OCI-LY3 (cell line): ENCODE measurements at regions not wholly inside any gene's neighbourhood (a gene's known extent, or its start where the extent isn't known, plus 50 kb on each side); places are given as distances from the start of the nearest gene placed in this dataset.

ENCODE experiments used
- H2AFZ ChIP-seq: fragments of 200-600, 300-600 bp; shearing (Covaris generic); 2 replicates; pipeline ENCODE4 v1.6.0; 2014; ENCODE audit warnings: antibody characterized with exemption, low read depth, low read length
- H3K27ac ChIP-seq: fragments of 200-600, 300-600 bp; sonication (generic); 2 replicates; pipeline ENCODE4 v1.5.1; 2014; ENCODE audit warnings: mild to moderate bottlenecking, low read length, moderate library complexity, mixed read lengths
- H3K27me3 ChIP-seq: fragments of 200-600, 300-600 bp; sonication (generic); 2 replicates; pipeline ENCODE4 v1.6.1; 2014; ENCODE audit warnings: low read depth, low read length, mixed read lengths
- H3K36me3 ChIP-seq: fragments of 200-600, 300-600 bp; sonication (generic); replicated peaks from 2 replicates; pipeline ENCODE3; 2014; ENCODE audit warnings: low read depth, low read length, mixed read lengths
- H3K4me1 ChIP-seq: fragments of 300-600, 200-600 bp; sonication (generic); 2 replicates; pipeline ENCODE4 v1.6.1; 2014; ENCODE audit warnings: low read length, mixed read lengths
- H3K4me2 ChIP-seq: fragments of 200-600, 300-600 bp; sonication (generic); 2 replicates; pipeline ENCODE4 v1.6.1; 2014; ENCODE audit warnings: low read length, mixed read lengths
- H3K4me3 ChIP-seq: fragments of 300-600, 200-600 bp; sonication (generic); 2 replicates; pipeline ENCODE4 v1.5.1; 2014; ENCODE audit warnings: antibody characterized with exemption, mild to moderate bottlenecking, low read length, moderate library complexity
- H3K79me2 ChIP-seq: fragments of 300-600, 200-600 bp; shearing (Covaris generic); 2 replicates; pipeline ENCODE4 v1.6.1; 2014; ENCODE audit warnings: mild to moderate bottlenecking, low read length, mixed read lengths
- H3K9ac ChIP-seq: fragments of 300-600, 200-600 bp; shearing (Covaris generic); 2 replicates; pipeline ENCODE4 v1.6.0; 2014; ENCODE audit warnings: mild to moderate bottlenecking, low read length, moderate library complexity
- H3K9me3 ChIP-seq: fragments of 200-600, 300-600 bp; shearing (Covaris generic); 2 replicates; pipeline ENCODE4 v1.6.1; 2014; ENCODE audit warnings: low read length, mixed read lengths; ENCODE audit not compliant: insufficient read depth
- H4K20me1 ChIP-seq: fragments of 200-600, 300-600 bp; sonication (generic); 2 replicates; pipeline ENCODE4 v1.6.1; 2016; ENCODE audit warnings: low read length, mixed read lengths; ENCODE audit not compliant: insufficient read depth
- CTCF ChIP-seq: fragments of 200-600, 300-600 bp; sonication (generic); IDR thresholded peaks from 2 replicates; pipeline ENCODE4 v1.5.1; 2014; ENCODE audit warnings: antibody characterized with exemption, low read length, low read depth
- EZH2phosphoT487 ChIP-seq: fragments of 200-600 bp; shearing (Covaris generic); IDR thresholded peaks from 2 replicates; pipeline ENCODE4 v1.6.1; 2018; ENCODE audit warnings: antibody characterized with exemption, mixed run types, low read depth

DNA sequence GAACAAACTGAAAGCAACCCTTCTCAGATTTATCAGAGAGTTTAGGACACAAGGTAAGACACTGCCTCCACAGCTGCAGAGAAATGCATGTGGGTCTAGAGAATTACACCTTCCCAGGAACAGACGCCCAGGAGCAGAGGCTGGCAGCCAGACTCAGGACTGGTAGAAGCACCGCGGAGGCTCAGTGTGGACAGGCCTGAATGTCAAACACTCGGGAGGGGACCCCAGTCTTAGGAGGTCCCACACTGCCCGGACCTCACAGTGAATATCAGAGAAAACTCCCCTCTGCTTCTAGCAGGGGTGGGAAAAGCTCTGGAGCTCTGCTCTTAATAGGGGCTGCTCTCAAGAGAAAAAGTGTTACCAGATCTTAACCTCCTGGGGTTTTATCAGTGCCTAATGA is 952.7 kb downstream of the BRD1 start:
- Histone ChIP-seq H3K4me3 (no peak overlapping the region), H3K79me2 (no peaks in the 10 kb centered on the region), H2AFZ (no peak overlapping the region), H3K9me3 (no peaks in the 10 kb centered on the region), H3K27ac (no peak overlapping the region), H3K4me2 (no peak overlapping the region), H3K27me3 (no peaks in the 10 kb centered on the region), H4K20me1 (no peaks in the 10 kb centered on the region), H3K4me1 (no peaks in the 10 kb centered on the region), H3K9ac (no peak overlapping the region), H3K36me3 (no peaks in the 10 kb centered on the region)
- TF ChIP-seq EZH2phosphoT487, result no peak
- TF ChIP-seq CTCF, result no peak

- no peak overlapping the region for H3K27ac ChIP-seq
- H3K9ac ChIP-seq, result no peak overlapping the region
- H3K4me2 ChIP-seq, result no peak overlapping the region
- H3K27me3 ChIP-seq, result no peaks in the 10 kb centered on the region
- TF ChIP-seq CTCF (no peak), EZH2phosphoT487 (no peak)
- H2AFZ ChIP-seq, result no peak overlapping the region
- H3K36me3 ChIP-seq, result no peaks in the 10 kb centered on the region
- no peaks in the 10 kb centered on the region for H4K20me1 ChIP-seq
- no peaks in the 10 kb centered on the region for H3K9me3 ChIP-seq
- no peak overlapping the region for H3K4me3 ChIP-seq
- no peaks in the 10 kb centered on the region for H3K4me1 ChIP-seq
- H3K79me2 ChIP-seq, result no peaks in the 10 kb centered on the region
Measured at GRCh38 chr22:48873191-48873520, 954.5 kb downstream of the BRD1 start.

DNA sequence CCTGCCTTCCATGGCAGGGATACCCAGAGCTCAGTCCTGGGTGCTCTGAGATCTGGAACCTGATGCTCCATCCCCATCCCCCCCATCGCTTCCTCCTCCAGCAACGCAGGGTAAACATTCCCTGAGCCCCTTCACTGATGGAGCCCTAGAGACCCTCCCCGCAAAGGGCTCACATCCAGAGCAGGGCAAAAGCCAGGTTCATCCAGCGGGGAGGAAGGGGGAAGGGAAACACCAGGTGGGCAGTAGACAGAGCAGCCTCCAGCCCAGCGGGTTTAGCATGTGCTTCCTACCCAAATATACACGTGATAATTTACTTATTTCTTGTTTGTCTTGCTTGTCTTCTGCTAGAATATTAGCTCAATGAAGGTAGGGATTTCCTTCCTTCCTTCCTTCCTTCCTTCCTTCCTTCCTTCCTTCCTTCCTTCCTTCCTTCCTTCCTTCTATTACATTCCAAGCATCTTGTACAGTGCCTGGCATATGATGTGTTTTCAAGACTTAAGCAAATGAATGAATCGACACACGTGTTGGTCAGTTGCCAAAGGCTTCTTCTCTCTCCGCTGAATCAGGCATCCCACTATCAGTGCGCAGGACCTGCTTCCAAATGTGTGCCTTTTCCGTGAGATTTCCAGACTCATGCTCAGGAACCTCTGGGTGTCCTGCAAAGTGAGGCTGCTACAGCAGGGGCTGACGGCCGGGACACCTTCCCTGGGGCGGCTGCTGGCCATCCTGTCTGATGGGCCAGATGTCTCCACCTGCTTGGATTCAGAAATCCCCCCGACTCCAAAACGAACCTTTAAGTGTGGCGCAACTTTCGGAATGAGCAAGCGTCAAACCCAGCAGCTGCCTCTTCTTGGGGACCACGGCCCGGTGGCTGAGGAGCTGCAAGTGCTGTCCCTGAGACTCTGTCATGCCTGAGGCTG is 955.1 kb downstream of the BRD1 start:
- no peak overlapping the region for H3K4me3 ChIP-seq
- no peaks in the 10 kb centered on the region for H4K20me1 ChIP-seq
- no peak overlapping the region for H2AFZ ChIP-seq
- TF ChIP-seq EZH2phosphoT487, result no peak
- no peak for TF ChIP-seq CTCF
- no peaks in the 10 kb centered on the region for H3K4me1 ChIP-seq
- no peaks in the 10 kb centered on the region for H3K27me3 ChIP-seq
- H3K27ac ChIP-seq, result no peak overlapping the region
- no peak overlapping the region for H3K9ac ChIP-seq
- H3K9me3 ChIP-seq, result no peaks in the 10 kb centered on the region
- no peak overlapping the region for H3K4me2 ChIP-seq
- no peaks in the 10 kb centered on the region for H3K36me3 ChIP-seq
- no peaks in the 10 kb centered on the region for H3K79me2 ChIP-seq

DNA sequence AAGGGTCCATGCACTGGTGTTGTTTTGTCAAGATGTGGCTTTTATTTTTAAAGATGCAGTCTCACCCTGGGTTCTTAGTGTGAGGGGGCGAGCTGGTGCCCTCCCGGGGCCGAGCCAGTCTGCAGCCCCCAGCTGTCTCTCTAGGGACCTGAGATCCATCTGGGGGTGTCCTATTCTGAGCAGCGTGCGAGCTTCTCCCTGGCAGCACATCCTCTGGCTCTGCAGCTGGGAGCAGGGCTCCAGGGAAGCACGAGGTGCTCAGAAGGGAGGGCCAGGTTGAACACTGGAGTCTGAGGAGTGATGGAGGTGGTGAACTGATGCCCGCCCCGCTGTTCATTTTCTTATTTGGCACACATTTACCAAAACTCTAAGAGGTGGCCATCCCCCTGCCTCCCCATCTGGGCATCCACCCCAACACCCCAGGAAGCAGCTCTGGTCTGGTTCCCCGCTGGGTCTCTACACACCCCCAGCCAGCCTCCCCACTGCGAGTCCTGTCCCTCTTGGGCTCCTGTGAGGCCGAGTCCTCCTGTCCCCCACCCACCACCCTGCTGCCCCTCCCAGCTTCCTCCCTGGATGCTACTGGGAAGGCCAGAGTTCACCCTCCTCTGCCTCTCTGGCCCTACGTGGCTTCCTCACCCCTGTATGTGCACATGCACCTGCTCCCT is 956.4 kb downstream of the BRD1 start:
- no peaks in the 10 kb centered on the region for H3K36me3 ChIP-seq
- no peak for TF ChIP-seq EZH2phosphoT487
- TF ChIP-seq CTCF, result no peak

More for the DNA sequence above, 956.4 kb downstream of the BRD1 start:
- H3K9ac ChIP-seq, result no peak overlapping the region
- H4K20me1 ChIP-seq, result no peaks in the 10 kb centered on the region
- no peaks in the 10 kb centered on the region for H3K79me2 ChIP-seq
- H3K4me1 ChIP-seq, result no peaks in the 10 kb centered on the region
- no peaks in the 10 kb centered on the region for H3K9me3 ChIP-seq
- no peak overlapping the region for H2AFZ ChIP-seq
- no peak overlapping the region for H3K4me2 ChIP-seq
- no peak overlapping the region for H3K4me3 ChIP-seq
- no peaks in the 10 kb centered on the region for H3K27me3 ChIP-seq
- no peak overlapping the region for H3K27ac ChIP-seq
